ENCODE measurements at regions not wholly inside any gene's neighbourhood (a gene's known extent, or its start where the extent isn't known, plus 50 kb on each side); places are given as distances from the start of the nearest gene placed in this dataset.

DNA sequence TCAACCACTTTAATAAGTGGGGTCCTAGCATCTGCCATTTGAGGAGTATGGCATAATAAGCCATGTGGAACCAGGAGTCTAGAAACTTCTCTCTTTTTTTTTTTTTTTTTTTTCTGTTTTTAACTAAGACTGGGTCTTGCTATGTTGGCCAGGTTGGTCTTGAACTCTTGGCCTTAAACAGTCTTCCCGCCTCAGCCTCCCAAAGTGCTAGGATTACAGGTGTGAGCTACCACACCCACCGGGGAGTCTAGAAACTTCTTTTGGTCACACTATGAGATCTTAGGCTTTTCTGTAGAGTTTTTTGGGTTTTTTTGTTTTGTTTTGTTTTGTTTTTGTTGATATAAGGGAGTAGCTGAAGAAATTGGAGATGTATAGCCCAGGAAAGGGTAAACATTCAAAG, 52.9 kb downstream of the ZBTB38 start:
- no peak overlapping the region for H3K23ac ChIP-seq (ENCODE audit: insufficient read length)
- H3K23me2 ChIP-seq (ENCODE audit: low read depth, low read length) = no peaks in the 10 kb centered on the region
- peaks cover 0 to 5% (median 0%) of the 10 kb centered on the region in 4 experiments; a peak in 1 of 7 replicates for H3K4me1 ChIP-seq (replicated peaks in 1 of 4; ENCODE audit: control insufficient read depth in 3 of 4, insufficient read depth in 4 of 4, low read length in 3 of 4)
- H2BK12ac ChIP-seq (ENCODE audit: low read depth, low read length) = no peak overlapping the region
- WGBS, 2 experiments (ENCODE audit: extremely low coverage in 1 of 2, insufficient coverage in 1 of 2, insufficient read length in 1 of 2, insufficient replicate concordance in 2 of 2, low coverage in 1 of 2, low lambda C conversion rate in 2 of 2, missing lambda C conversion rate in 1 of 2) = 76% methylated on average over 2 of the region's 2 CpGs; no CpG with 5 or more reads in 1 of the 2 experiments
- TF ChIP-seq RXRA (IDR thresholded peaks at IDR 0.05; ENCODE audit: insufficient read depth, low read depth, low read length) (no peak), SAP30 (IDR thresholded peaks at IDR 0.05; ENCODE audit: insufficient read depth, insufficient replicate concordance, low read length) (no peak), GTF2F1 (IDR thresholded peaks at IDR 0.05; ENCODE audit: borderline replicate concordance, low read depth, low read length) (no peak), PHF8 (conservative IDR thresholded peaks at IDR 0.05; ENCODE audit: low read depth, low read length) (no peak), BRCA1 (IDR thresholded peaks at IDR 0.05; ENCODE audit: low read depth, low read length) (no peak), FOSL1 (IDR thresholded peaks at IDR 0.05; ENCODE audit: insufficient read depth, low read depth, low read length) (no peak), EZH2 (IDR thresholded peaks at IDR 0.05; ENCODE audit: low read depth, low read length, severe bottlenecking) (no peak), BCL11A (IDR thresholded peaks at IDR 0.05; ENCODE audit: low read depth in 2 of 2, low read length in 2 of 2) (no peak), YY1 (IDR thresholded peaks at IDR 0.05; ENCODE audit: low read depth, low read length) (no peak), TCF12 (IDR thresholded peaks at IDR 0.05; ENCODE audit: low read depth, low read length) (no peak), KDM5A (IDR thresholded peaks at IDR 0.05; ENCODE audit: low read length) (no peak), SIRT6 (IDR thresholded peaks at IDR 0.05; ENCODE audit: low read length) (no peak), ASH2L (IDR thresholded peaks at IDR 0.05; ENCODE audit: low read length) (no peak), KDM1A (IDR thresholded peaks at IDR 0.05; ENCODE audit: borderline replicate concordance, low read length) (no peak), CEBPB (IDR thresholded peaks at IDR 0.05; ENCODE audit: low read depth, low read length) (no peak)
- H2AFZ ChIP-seq (ENCODE audit: low read length) = no peak overlapping the region
- H3K56ac ChIP-seq (replicated peaks; ENCODE audit: insufficient read length, low read depth, low read length) = no peak overlapping the region
- no peaks in the 10 kb centered on the region for H3K36me3 ChIP-seq (ENCODE audit: control insufficient read depth in 2 of 4, insufficient read depth in 4 of 4, low read length in 3 of 4)
- FAIRE-seq (no peak), DNase-seq (ENCODE audit: low read depth in 1 of 2, low spot score in 2 of 2) (no peak)
- no peak overlapping the region for H3K14ac ChIP-seq (ENCODE audit: insufficient read length)
- H4K5ac ChIP-seq (ENCODE audit: insufficient read length, low read depth, low read length) = no peak overlapping the region
- no peaks in the 10 kb centered on the region for H3K79me1 ChIP-seq (ENCODE audit: low read depth, low read length)
- H3K27me3 ChIP-seq (replicated peaks in 1 of 4; ENCODE audit: control insufficient read depth in 3 of 4, extremely low read depth in 1 of 4, insufficient read depth in 3 of 4, low read length in 3 of 4) = no peaks in the 10 kb centered on the region
- no peak overlapping the region for H3K4ac ChIP-seq (replicated peaks; ENCODE audit: insufficient read length, low read depth, low read length)
- no peak overlapping the region for H3K27ac ChIP-seq (ENCODE audit: low read depth, low read length)
- H2BK120ac ChIP-seq (replicated peaks; ENCODE audit: low read depth, low read length) = no peak overlapping the region
- H3K4me2 ChIP-seq (ENCODE audit: insufficient read depth in 1 of 2, low read depth in 2 of 2, low read length in 2 of 2) = no peak overlapping the region
- no peak overlapping the region for H3K4me3 ChIP-seq (ENCODE audit: extremely low read depth in 1 of 4, insufficient read depth in 2 of 4, low read depth in 3 of 4, low read length in 4 of 4)
- H2BK15ac ChIP-seq (ENCODE audit: low read length) = no peak overlapping the region
- H3K18ac ChIP-seq (ENCODE audit: extremely low read depth, low read length) = no peak overlapping the region
- H2AK5ac ChIP-seq (ENCODE audit: low read depth, low read length) = no peak overlapping the region
- H4K91ac ChIP-seq (replicated peaks; ENCODE audit: insufficient read length, low read length) = no peak overlapping the region
- no peaks in the 10 kb centered on the region for H4K20me1 ChIP-seq (replicated peaks in 1 of 2; ENCODE audit: control insufficient read depth in 1 of 2, insufficient read depth in 2 of 2, low read length in 2 of 2)
- H3K79me2 ChIP-seq (ENCODE audit: control insufficient read depth in 1 of 2, insufficient read depth in 2 of 2, low read length in 2 of 2) = no peaks in the 10 kb centered on the region
- POLR2A ChIA-PET (ENCODE audit: partially characterized antibody) = interaction anchor here (1.5 to 1.7 kb wide), 2 partner anchors 11 to 18 kb away, joined by 5 read pairs; no protein-coding TSS in a partner anchor
- H3K9me3 ChIP-seq (ENCODE audit: insufficient read depth in 2 of 2, low read depth in 1 of 2, low read length in 1 of 2) = no peaks in the 10 kb centered on the region
- no peak overlapping the region for H2BK20ac ChIP-seq (ENCODE audit: low read length)
- no peak overlapping the region for H2BK5ac ChIP-seq (ENCODE audit: low read depth, low read length)
- H4K8ac ChIP-seq (ENCODE audit: extremely low read depth, insufficient read depth, low read length) = no peak overlapping the region
- CTCF ChIA-PET (ENCODE audit: partially characterized antibody) = interaction anchor here (0.6 to 15.5 kb wide), 10 partner anchors 9 to 292 kb away, joined by 3 to 205 read pairs (median 4); no protein-coding TSS in a partner anchor
- H3K9ac ChIP-seq (replicated peaks in 1 of 4; ENCODE audit: extremely low read depth in 1 of 4, low read depth in 3 of 4, low read length in 3 of 4) = no peak overlapping the region
